ENCODE measurements at regions not wholly inside any gene's neighbourhood (a gene's known extent, or its start where the extent isn't known, plus 50 kb on each side); places are given as distances from the start of the nearest gene placed in this dataset.

- no peaks in the 10 kb centered on the region for H3K4me1 ChIP-seq (ENCODE audit: insufficient read depth, low read length)
- H4K91ac ChIP-seq (ENCODE audit: insufficient read length, low read depth, low read length): no peak overlapping the region
- TF ChIP-seq CTCF (conservative IDR thresholded peaks at IDR 0.05): no peak
- H3K9ac ChIP-seq (ENCODE audit: extremely low read depth, insufficient read length, low read length): no peak overlapping the region
- Mint-ChIP-seq H3K4me3 (no peak overlapping the region), H3K4me1 (peaks cover 8 to 10% of the 10 kb centered on the region in 2 experiments), H3K27me3 (ENCODE audit: low read depth) (no peaks in the 10 kb centered on the region), H3K36me3 (ENCODE audit: insufficient read depth in 1 of 3, low read depth in 3 of 3) (no peaks in the 10 kb centered on the region), H3K27ac (no peak overlapping the region), H3K9me3 (no peaks in the 10 kb centered on the region)
- no peak overlapping the region for H2BK12ac ChIP-seq (ENCODE audit: insufficient read length, low read depth, low read length)
- no peak overlapping the region for H2AK5ac ChIP-seq (ENCODE audit: insufficient read length, low read length)
- no peak overlapping the region for H3K4ac ChIP-seq (ENCODE audit: low read depth, low read length)
- H4K20me1 ChIP-seq (ENCODE audit: control insufficient read depth, insufficient read depth, insufficient read length): no peaks in the 10 kb centered on the region
- H2BK20ac ChIP-seq (ENCODE audit: low read depth, low read length, poor library complexity, severe bottlenecking): no peak overlapping the region
- H3K18ac ChIP-seq (ENCODE audit: insufficient read length, low read depth, low read length): no peak overlapping the region
- no peak overlapping the region for H3K14ac ChIP-seq (ENCODE audit: insufficient read depth, low read length)
- no peaks in the 10 kb centered on the region for H3K79me2 ChIP-seq (ENCODE audit: insufficient read depth, low read length)
- no peak overlapping the region for H3T11ph ChIP-seq (ENCODE audit: low read length)
- H3K23ac ChIP-seq (ENCODE audit: insufficient read length, low read depth, low read length): no peak overlapping the region
- H3K27me3 ChIP-seq (ENCODE audit: insufficient read depth, low read length): no peaks in the 10 kb centered on the region
- no peak overlapping the region for H4K5ac ChIP-seq (ENCODE audit: insufficient read length, low read depth, low read length)
- no peak overlapping the region for H2BK5ac ChIP-seq (ENCODE audit: insufficient read length, low read length)
- H2BK15ac ChIP-seq (ENCODE audit: low read depth, low read length): no peak overlapping the region
- H2AFZ ChIP-seq (ENCODE audit: low read length): no peak overlapping the region
- H3K4me2 ChIP-seq (ENCODE audit: insufficient read depth, insufficient read length, low read length): no peak overlapping the region
- no peak for DNase-seq
- no peak overlapping the region for H3K27ac ChIP-seq (ENCODE audit: insufficient read length, low read depth, low read length)
- no CpG with 5 or more reads among the region's 7 CpGs for WGBS (ENCODE audit: extremely low coverage, insufficient read length, low lambda C conversion rate)
- no peaks in the 10 kb centered on the region for H3K79me1 ChIP-seq (ENCODE audit: insufficient read depth, low read depth, low read length, poor library complexity, severe bottlenecking)
- H3K56ac ChIP-seq (ENCODE audit: insufficient read length, low read depth, low read length): no peak overlapping the region
- no peaks in the 10 kb centered on the region for H3K9me3 ChIP-seq (ENCODE audit: control insufficient read depth, low read depth, low read length)
- no peak overlapping the region for H4K8ac ChIP-seq (replicated peaks; ENCODE audit: insufficient read length, low read depth, low read length)
- no peak overlapping the region for H2BK120ac ChIP-seq (ENCODE audit: low read depth, low read length, poor library complexity, severe bottlenecking)
- H3K23me2 ChIP-seq (ENCODE audit: insufficient read length, low read depth, low read length, poor library complexity, severe bottlenecking): no peaks in the 10 kb centered on the region
Observed at GRCh38 chr9:19513671-19514275, 105.0 kb downstream of the ACER2 start.
